ENCODE measurements at regions not wholly inside any gene's neighbourhood (a gene's known extent, or its start where the extent isn't known, plus 50 kb on each side); places are given as distances from the start of the nearest gene placed in this dataset.

DNA sequence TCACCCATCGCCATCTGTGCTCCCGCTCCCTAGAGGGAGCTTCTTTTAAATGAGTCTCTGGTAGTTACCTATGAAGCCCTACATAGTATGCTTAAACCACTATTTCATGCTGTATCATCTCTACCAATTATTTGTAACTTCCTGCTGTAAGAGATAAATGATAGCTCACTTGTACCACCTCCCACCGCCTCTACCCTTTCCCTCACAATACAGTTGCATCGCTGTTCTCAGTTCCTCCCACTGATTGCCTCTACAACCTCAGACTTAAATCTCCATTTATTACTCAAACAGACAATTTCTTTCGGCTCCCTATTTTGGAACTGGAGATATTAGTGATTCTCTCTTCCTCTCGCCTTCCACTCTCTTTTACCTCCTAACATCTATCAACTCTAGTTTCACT, 222.9 kb upstream of the ZC3H12C start:
- TF ChIP-seq GATA2 (IDR thresholded peaks at IDR 0.05; ENCODE audit: low read depth, low read length): no peak
- TF ChIP-seq GATA3 (IDR thresholded peaks at IDR 0.05; ENCODE audit: low read depth, low read length): no peak

Data from SH-SY5Y (cell line).